Breast epithelium (tissue), 3 donors: ENCODE measurements at regions not wholly inside any gene's neighbourhood (a gene's known extent, or its start where the extent isn't known, plus 50 kb on each side); places are given as distances from the start of the nearest gene placed in this dataset.

Source experiments
- CTCF ChIP-seq, 3 donors: fragments of 450-650 bp; IDR thresholded peaks; one replicate each; pipeline ENCODE4 v1.5.1; 2016 to 2017; ENCODE audit warnings: antibody characterized with exemption in 3 of 3, mild to moderate bottlenecking in 3 of 3, moderate library complexity in 3 of 3
- POLR2A ChIP-seq: fragments of 450-650 bp; IDR thresholded peaks from one replicate; pipeline ENCODE4 v1.6.1; 2016; ENCODE audit warnings: antibody characterized with exemption, mild to moderate bottlenecking, moderate library complexity

- no peak for TF ChIP-seq CTCF (IDR thresholded peaks at IDR 0.05)
- TF ChIP-seq POLR2A, result no peak
Observed at GRCh38 chr7:12967322-12967721, 279.9 kb downstream of the ARL4A start.
